SK-N-SH treated with all-trans-retinoic acid at 6 μM for 48 hours (cell line): ENCODE measurements at regions not wholly inside any gene's neighbourhood (a gene's known extent, or its start where the extent isn't known, plus 50 kb on each side); places are given as distances from the start of the nearest gene placed in this dataset.

Experiments
- ARNTL ChIP-seq: fragments of 450-650 bp; formaldehyde crosslinking; IDR thresholded peaks from 2 replicates; pipeline ENCODE4 v1.5.0; 2020; ENCODE audit warnings: low read depth, mild to moderate bottlenecking, moderate library complexity, borderline replicate concordance
- BACH2 ChIP-seq: fragments of 250-450 bp; sonication (Bioruptor Pico); IDR thresholded peaks from 2 replicates; pipeline ENCODE4 v1.9.0; 2021; ENCODE audit warnings: mild to moderate bottlenecking, borderline replicate concordance
- GLIS3 ChIP-seq: fragments of 250-450 bp; sonication (Bioruptor Pico); IDR thresholded peaks from 2 replicates; pipeline ENCODE4 v1.5.0; 2020; ENCODE audit warnings: mild to moderate bottlenecking, moderate library complexity
- ISL1 ChIP-seq: fragments of 250-450 bp; sonication (Bioruptor Pico); IDR thresholded peaks from 2 replicates; pipeline ENCODE4 v2.1.2; 2022; ENCODE audit warnings: mild to moderate bottlenecking, moderate library complexity
- RARB ChIP-seq: fragments of 250-450 bp; sonication (Bioruptor Pico); IDR thresholded peaks from 2 replicates; pipeline ENCODE4 v1.8.0; 2021; ENCODE audit warnings: mild to moderate bottlenecking, moderate library complexity
- TCF4 ChIP-seq: fragments of 250-450 bp; sonication (Bioruptor Pico); IDR thresholded peaks from 2 replicates; pipeline ENCODE4 v1.8.0; 2021; ENCODE audit warnings: mild to moderate bottlenecking, moderate library complexity, borderline replicate concordance
- ZC3H10 ChIP-seq: fragments of 250-450 bp; sonication (Bioruptor Pico); IDR thresholded peaks from 2 replicates; pipeline ENCODE4 v1.5.1; 2021; ENCODE audit warnings: mild to moderate bottlenecking, moderate library complexity
- ZFP30 ChIP-seq: fragments of 450-650 bp; formaldehyde crosslinking; IDR thresholded peaks from 2 replicates; pipeline ENCODE4 v1.5.0; 2022; ENCODE audit warnings: mild to moderate bottlenecking, moderate library complexity
- ZNF565 ChIP-seq: fragments of 450-650 bp; formaldehyde crosslinking; conservative IDR thresholded peaks from 2 replicates; pipeline ENCODE4 v1.5.0; 2020; ENCODE audit warnings: low read depth, mild to moderate bottlenecking, moderate library complexity
- TF ChIP-seq, protein P1 (sequence below): fragments of 250-450 bp; sonication (Bioruptor Pico); IDR thresholded peaks from 2 replicates; pipeline ENCODE4 v1.5.0; 2020; ENCODE audit warnings: mild to moderate bottlenecking, moderate library complexity
- TF ChIP-seq, protein P2 (sequence below): fragments of 250-450 bp; sonication (Bioruptor Pico); IDR thresholded peaks from 2 replicates; pipeline ENCODE4 v1.5.1; 2020; ENCODE audit warnings: low read depth, mild to moderate bottlenecking, moderate library complexity
- TF ChIP-seq, protein P3 (sequence below): fragments of 250-450 bp; sonication (Bioruptor Pico); IDR thresholded peaks from 2 replicates; pipeline ENCODE4 v1.8.0; 2021; ENCODE audit warnings: low read depth, mild to moderate bottlenecking, moderate library complexity, borderline replicate concordance

DNA sequence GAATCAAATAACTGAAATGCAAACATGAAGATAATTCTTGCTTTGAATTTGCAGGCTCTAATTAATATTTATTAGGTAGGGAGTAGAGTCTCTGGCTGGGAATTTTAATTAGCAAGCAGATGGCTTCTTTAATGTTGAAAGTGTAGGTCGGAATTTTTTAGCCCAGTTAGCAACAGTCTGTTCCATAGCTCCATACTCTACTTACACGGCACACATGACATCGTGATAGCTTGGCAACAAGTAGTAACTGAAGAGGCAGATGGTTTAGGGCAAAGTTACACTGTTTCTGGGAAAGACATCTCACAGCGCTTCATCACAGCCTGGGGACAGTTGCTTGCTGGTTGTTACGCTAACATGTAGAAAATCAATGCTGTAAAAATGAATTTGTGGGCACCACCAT lies 710.7 kb downstream of the GALC start:
- TF ChIP-seq ISL1 (CRISPR knock-in tag): no peak
- TF ChIP-seq, protein P1, sequence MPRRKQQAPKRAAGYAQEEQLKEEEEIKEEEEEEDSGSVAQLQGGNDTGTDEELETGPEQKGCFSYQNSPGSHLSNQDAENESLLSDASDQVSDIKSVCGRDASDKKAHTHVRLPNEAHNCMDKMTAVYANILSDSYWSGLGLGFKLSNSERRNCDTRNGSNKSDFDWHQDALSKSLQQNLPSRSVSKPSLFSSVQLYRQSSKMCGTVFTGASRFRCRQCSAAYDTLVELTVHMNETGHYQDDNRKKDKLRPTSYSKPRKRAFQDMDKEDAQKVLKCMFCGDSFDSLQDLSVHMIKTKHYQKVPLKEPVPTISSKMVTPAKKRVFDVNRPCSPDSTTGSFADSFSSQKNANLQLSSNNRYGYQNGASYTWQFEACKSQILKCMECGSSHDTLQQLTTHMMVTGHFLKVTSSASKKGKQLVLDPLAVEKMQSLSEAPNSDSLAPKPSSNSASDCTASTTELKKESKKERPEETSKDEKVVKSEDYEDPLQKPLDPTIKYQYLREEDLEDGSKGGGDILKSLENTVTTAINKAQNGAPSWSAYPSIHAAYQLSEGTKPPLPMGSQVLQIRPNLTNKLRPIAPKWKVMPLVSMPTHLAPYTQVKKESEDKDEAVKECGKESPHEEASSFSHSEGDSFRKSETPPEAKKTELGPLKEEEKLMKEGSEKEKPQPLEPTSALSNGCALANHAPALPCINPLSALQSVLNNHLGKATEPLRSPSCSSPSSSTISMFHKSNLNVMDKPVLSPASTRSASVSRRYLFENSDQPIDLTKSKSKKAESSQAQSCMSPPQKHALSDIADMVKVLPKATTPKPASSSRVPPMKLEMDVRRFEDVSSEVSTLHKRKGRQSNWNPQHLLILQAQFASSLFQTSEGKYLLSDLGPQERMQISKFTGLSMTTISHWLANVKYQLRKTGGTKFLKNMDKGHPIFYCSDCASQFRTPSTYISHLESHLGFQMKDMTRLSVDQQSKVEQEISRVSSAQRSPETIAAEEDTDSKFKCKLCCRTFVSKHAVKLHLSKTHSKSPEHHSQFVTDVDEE (CRISPR knock-in tag): no peak
- TF ChIP-seq ZC3H10: no peak
- TF ChIP-seq, protein P2, sequence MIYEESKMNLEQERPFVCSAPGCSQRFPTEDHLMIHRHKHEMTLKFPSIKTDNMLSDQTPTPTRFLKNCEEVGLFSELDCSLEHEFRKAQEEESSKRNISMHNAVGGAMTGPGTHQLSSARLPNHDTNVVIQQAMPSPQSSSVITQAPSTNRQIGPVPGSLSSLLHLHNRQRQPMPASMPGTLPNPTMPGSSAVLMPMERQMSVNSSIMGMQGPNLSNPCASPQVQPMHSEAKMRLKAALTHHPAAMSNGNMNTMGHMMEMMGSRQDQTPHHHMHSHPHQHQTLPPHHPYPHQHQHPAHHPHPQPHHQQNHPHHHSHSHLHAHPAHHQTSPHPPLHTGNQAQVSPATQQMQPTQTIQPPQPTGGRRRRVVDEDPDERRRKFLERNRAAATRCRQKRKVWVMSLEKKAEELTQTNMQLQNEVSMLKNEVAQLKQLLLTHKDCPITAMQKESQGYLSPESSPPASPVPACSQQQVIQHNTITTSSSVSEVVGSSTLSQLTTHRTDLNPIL (CRISPR knock-in tag): no peak
- no peak for TF ChIP-seq ZFP30 (CRISPR knock-in tag)
- no peak for TF ChIP-seq GLIS3
- TF ChIP-seq TCF4 (CRISPR knock-in tag): no peak
- TF ChIP-seq ZNF565 (CRISPR knock-in tag): no peak
- no peak for TF ChIP-seq RARB (CRISPR knock-in tag)
- TF ChIP-seq, protein P3, sequence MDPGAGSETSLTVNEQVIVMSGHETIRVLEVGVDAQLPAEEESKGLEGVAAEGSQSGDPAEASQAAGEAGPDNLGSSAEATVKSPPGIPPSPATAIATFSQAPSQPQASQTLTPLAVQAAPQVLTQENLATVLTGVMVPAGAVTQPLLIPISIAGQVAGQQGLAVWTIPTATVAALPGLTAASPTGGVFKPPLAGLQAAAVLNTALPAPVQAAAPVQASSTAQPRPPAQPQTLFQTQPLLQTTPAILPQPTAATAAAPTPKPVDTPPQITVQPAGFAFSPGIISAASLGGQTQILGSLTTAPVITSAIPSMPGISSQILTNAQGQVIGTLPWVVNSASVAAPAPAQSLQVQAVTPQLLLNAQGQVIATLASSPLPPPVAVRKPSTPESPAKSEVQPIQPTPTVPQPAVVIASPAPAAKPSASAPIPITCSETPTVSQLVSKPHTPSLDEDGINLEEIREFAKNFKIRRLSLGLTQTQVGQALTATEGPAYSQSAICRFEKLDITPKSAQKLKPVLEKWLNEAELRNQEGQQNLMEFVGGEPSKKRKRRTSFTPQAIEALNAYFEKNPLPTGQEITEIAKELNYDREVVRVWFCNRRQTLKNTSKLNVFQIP (CRISPR knock-in tag): no peak
- no peak for TF ChIP-seq BACH2 (CRISPR knock-in tag)
- no peak for TF ChIP-seq ARNTL (CRISPR knock-in tag)
